SIG-M5 (cell line): ENCODE measurements at regions not wholly inside any gene's neighbourhood (a gene's known extent, or its start where the extent isn't known, plus 50 kb on each side); places are given as distances from the start of the nearest gene placed in this dataset.
"Not testable (repeated sequence)": the region's sequence is repeated elsewhere in the genome, so short reads cannot be mapped to it uniquely, and the experiment has no call there.

Experiments used
- DNase-seq: peaks from one replicate; lab custom pipeline; 2025; lab: John Stamatoyannopoulos, UW

GRCh38 chr14:89524412-89524811 lies 107.4 kb upstream of the FOXN3 start:
- no peak for DNase-seq

DNA sequence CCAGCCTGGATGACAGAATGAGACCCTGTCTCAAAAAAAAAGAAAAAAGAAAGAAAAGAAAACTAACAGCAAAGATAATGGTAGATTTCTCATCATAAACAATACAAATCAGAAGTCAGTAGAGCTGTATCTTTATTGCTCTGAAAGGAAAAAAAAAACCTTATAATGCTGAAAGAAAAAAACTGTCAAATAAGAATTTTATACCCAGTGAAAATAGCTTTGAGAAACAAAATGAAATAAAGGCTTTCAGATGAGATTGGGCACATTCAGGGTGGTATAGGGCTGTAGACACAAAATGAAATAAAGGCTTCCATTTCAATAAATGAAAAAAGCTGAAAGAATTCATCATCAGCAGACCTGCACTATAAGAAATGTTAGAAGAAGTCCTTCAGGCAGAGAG lies 105.0 kb upstream of the FOXN3 start:
- no peak for DNase-seq

DNA sequence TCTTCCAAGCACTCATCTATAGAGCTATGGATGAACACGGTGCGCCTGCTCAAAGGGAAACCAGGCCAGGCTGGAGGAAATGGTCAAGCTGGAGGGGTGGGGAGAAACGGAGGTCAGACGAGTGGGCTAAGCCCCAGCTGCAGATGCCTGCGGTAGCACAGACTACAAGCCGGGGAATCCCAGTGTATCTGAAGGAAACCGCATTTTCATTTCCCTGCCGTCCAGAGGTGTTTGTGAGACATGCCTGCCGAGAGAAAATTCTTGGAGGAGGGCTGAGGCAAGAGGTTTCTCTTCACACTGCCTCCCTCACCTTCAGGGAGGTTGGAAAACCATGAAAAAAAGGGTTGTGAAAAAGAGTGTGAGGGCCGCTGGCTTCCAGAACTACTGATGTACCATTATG lies 102.0 kb upstream of the FOXN3 start:
- DNase-seq = no peak

DNA sequence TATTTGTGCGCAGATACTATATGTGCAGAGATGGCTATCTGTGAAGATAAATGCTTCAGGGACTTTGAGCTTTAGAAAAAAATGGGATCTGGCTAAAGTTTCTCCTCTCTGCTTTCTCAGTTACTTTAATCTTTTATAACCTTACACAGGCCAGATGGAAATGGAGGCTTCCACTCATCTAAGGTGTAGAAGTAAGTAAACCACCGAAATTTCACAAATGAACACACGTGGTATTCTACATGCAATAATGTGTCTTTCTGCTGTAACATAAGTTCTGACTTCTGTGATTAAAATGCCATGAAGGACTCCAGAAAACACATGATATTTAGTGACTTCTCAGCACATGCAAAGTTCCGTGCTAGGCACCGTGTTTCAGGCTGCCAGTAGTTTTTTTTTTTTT lies 99.1 kb upstream of the FOXN3 start:
- DNase-seq = no peak

DNA sequence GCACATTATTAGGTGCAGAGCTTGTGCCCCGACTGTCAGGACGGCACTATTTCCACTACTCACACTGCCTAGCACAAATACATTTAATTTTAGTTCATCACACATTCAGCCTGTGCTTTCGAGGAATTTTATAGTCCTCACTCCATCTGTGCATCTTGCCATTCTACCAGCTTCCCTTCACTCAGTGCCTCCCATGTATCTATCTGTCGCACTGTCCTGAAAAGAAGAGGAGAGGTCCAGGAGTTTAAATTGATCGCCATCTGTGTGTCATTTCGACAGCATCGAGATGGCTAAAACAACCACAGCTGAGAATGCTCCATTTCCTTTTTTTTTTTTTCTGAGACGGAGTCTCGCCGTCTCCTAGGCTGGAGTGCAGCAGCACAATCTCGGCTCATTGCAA lies 97.6 kb upstream of the FOXN3 start:
- no peak for DNase-seq

- no peak for DNase-seq
These were observed 92.9 kb upstream of the FOXN3 start for GRCh38 chr14:89509891-89510290.

GRCh38 chr14:89508863-89509262 lies 91.8 kb upstream of the FOXN3 start:
- no peak for DNase-seq

GRCh38 chr14:89507926-89508460 lies 91.0 kb upstream of the FOXN3 start:
- DNase-seq = no peak

DNA sequence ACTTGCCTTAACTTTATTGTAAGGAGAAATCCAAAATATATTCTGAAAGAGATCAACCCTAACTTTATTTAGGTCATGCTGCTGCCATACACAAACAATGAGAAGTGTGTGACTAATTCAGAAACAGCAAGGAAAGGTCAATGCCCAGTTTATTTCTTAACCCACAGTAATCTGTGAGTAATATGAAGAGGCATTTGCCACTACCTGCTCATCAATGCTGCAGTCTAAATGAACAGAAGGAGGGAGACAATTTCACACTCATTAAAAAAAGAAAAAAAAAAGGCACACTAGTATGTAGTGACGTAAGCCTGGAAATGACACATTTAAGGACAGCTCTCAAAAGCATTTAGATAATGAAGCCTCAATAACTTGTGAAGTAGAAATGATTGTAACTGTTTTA lies 90.5 kb upstream of the FOXN3 start:
- no peak for DNase-seq

DNA sequence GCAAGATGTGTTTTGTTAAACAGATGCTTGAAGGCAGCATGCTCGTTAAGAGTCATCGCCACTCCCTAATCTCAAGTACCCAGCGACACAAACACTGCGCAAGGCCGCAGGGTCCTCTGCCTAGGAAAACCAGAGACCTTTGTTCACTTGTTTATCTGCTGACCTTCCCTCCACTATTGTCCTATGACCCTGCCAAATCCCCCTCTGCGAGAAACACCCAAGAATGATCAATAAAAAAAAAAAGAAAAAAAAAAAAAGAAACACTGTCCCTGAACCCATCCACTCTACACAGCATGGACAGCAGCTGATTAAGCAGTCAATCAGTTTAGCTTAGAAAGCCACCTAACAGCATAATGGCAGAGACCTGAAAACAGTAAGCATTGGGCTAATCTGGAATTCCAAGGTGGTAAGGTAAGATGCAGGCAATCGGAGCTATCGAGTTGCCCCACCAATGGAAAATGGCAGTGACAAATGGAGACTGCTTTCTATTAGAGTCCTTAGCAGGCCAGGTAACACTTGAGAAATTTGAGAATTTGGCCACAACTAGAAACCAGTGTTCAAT lies 89.9 kb upstream of the FOXN3 start:
- DNase-seq = not testable (repeated sequence)

DNA sequence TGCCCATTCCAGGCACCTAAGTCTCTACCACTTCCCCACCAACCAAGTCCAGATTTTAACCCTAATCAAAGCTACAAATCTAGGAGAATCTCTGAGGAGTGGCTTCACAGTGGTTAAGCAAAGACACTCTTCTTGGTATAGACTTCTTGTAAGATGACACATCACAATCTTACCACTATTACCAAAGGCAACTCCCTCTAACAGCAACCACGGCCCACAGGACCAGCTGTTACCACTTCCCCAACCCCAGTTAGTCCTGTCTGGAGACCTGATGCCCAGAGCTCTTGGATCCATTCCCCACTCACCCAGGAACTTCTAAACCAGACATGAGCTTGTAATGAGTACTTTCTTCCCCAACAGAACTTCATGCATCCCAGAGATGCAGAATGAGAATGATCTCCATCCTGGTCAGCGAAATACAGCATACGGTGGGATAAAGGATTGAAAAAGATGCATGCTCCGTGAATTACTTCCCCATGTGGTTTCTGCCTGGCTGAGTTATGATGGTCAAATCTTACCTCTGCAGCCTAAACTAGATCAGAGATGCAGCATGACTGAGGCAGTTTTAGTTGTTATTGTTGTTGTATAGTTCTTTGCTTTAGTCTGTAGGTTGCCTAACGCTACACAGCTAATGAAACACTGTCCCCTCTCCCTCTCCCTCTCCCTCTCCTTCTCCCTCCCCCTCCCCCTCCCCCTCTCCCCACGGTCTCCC lies 87.7 kb upstream of the FOXN3 start:
- DNase-seq = peak; percentile 59

GRCh38 chr14:89504091-89504490 lies 87.1 kb upstream of the FOXN3 start:
- DNase-seq = no peak

DNA sequence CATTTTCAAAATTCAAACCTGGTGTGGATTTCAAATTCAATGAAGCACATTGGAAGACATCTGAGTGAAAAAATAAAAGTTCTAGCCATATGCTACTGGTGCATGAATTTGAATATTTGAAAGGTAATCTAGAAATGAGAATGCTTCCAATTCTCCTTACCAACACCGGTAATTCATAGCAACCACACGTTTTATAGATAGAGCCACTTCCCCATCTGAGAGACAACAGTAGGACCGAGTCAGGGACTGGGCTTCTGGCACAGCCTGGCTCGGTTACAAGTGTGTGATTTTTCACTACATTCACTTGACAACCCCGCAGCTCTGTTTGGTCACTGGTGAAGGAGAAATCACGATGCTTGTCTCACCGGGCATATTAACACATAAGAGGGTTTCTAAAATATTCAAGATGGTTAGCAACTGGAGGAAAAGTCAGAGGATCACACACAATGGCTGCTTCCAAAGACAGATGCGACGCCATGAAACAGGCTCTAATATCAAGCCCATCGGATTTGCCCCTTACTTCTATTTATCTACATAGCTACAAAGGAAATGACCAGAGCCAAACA lies 86.5 kb upstream of the FOXN3 start:
- no peak for DNase-seq

- DNase-seq = no peak
These were observed 85.9 kb upstream of the FOXN3 start for GRCh38 chr14:89502966-89503365.

DNA sequence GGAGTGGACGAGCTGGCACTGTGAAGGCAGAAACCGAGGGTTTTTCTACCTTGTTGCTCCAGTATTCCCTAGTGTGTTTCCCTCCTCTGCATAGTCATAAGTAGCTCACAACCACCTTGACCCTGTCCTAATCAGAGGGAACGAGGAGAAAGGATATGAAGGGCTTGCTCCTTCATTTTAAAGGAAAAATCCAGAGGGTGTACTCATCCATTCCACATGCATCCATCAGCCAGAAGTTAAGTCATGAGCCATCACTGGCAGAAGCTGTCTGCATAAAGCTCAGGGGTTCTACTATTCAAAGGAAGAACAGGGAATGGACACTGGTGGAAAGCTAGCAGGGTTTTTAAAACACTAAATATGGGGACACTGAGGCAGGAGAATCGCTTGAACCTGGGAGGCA lies 84.3 kb upstream of the FOXN3 start:
- DNase-seq = no peak

- no peak for DNase-seq
These were observed 83.3 kb upstream of the FOXN3 start for GRCh38 chr14:89500303-89500702.

DNA sequence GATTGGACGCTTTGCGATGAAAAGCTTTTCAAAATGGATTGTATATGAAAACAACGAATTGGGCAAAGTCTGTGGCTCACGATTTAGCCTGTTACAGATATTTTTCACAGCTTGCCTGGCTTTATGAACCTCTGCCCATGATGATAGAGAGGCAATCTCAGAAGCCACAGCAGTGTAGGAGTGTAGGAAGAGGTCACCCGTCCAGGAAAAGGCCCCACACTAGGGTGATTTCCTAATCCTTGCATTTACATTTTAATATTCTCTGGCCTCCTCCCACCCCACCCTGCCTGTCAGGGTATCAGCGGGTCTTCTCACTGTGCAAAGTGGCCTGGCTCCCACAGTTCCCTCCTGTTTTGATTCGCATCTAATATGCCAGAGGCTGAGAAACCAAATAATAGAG lies 81.8 kb upstream of the FOXN3 start:
- DNase-seq = no peak

DNA sequence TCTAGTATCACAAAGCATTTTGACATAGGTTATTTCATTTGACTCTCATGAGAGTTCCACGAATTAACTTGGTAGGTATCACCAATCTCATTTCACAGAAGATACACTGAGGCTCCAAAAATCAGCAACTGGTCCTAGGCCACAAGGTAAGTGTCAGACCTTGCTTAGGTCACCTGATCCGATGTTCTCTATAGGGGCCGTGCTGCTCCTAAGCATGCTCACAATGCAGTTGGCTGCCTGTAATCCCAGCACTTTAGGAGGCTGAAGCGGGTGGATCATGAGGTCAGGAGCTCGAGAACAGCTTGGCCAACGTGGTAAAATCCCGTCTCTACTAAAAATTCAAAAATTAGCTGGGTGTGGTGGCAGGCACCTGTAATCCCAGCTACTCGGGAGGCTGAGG lies 78.7 kb upstream of the FOXN3 start:
- no peak for DNase-seq

- no peak for DNase-seq
These were observed 77.0 kb upstream of the FOXN3 start for GRCh38 chr14:89493877-89494634.

DNA sequence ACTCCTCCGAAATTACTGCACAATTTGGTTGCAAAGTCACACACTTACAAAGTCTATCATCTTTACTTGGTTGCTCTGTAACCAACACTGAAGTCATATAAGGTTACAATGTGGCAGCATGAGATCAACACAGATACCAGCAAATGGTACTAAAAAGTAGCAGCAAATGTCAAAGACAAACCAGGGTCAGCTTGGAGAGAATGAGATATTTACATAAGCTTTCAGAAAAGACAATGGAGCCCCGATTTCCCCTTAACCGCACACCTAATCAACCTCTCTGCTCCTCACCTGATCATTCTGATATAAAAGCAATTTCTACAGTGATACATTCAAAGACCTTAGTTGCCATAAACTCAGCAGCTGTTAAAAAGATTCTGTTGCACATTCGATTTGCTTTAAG lies 76.4 kb upstream of the FOXN3 start:
- no peak for DNase-seq

- no peak for DNase-seq
These were observed 74.8 kb upstream of the FOXN3 start for GRCh38 chr14:89491711-89492381.

DNA sequence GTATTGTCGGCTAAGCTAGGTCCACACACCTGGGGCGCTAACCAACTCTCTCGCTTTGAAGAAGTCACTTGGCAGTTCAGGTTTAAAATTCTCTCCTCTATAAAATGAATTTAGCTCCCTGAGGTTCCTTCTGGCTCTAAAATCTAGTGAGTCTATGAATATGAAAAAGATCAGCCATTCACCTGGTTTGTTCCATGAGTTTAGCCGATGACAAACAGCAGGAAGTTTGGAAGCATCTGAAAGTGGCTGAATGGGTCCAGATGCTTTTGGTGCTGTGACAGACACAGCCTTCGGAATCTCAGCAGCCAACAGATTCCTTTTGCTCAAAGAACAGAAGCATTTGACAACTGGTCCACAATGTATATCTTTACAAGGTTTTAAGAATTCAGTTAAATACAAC lies 73.4 kb upstream of the FOXN3 start:
- no peak for DNase-seq
